Neural cell (in vitro differentiated cells): ENCODE measurements at regions not wholly inside any gene's neighbourhood (a gene's known extent, or its start where the extent isn't known, plus 50 kb on each side); places are given as distances from the start of the nearest gene placed in this dataset.

ENCODE experiments used
- H2AFZ ChIP-seq: fragments of 200-600, 300-800 bp; sonication (generic), shearing (Covaris generic); 2 replicates; pipeline ENCODE4 v1.6.0; 2014; ENCODE audit warnings: low read depth, mild to moderate bottlenecking, antibody characterized with exemption, low read length, moderate library complexity
- H3F3A ChIP-seq: fragments of 200-600 bp; shearing (Covaris generic); 2 replicates; pipeline ENCODE4 v1.6.1; 2016; ENCODE audit warnings: mild to moderate bottlenecking, moderate library complexity, mixed read lengths, antibody characterized with exemption, low read length; ENCODE audit not compliant: insufficient read depth, poor library complexity, severe bottlenecking
- H3K27ac ChIP-seq: fragments of 200-600, 300-800 bp; sonication (generic), shearing (Covaris generic); 2 replicates; pipeline ENCODE4 v1.5.1; 2014; ENCODE audit warnings: mild to moderate bottlenecking, low read length, moderate library complexity
- H3K27me3 ChIP-seq: fragments of 300-800, 200-600 bp; sonication (generic), shearing (Covaris generic); 2 replicates; pipeline ENCODE4 v1.6.0; 2014; ENCODE audit warnings: mild to moderate bottlenecking, low read depth, low read length, moderate library complexity; ENCODE audit not compliant: insufficient read depth
- H3K36me3 ChIP-seq: fragments of 300-800, 200-600 bp; sonication (generic), shearing (Covaris generic); 2 replicates; pipeline ENCODE4 v1.5.1; 2014; ENCODE audit warnings: mild to moderate bottlenecking, antibody characterized with exemption, low read length, moderate library complexity; ENCODE audit not compliant: insufficient read depth
- H3K4me2 ChIP-seq: fragments of 300-800, 200-600 bp; sonication (generic), shearing (Covaris generic); 2 replicates; pipeline ENCODE4 v1.6.0; 2014; ENCODE audit warnings: mild to moderate bottlenecking, low read length
- H3K4me3 ChIP-seq: fragments of 300-800, 200-600 bp; sonication (generic), shearing (Covaris generic); 2 replicates; pipeline ENCODE4 v1.5.1; 2014; ENCODE audit warnings: mild to moderate bottlenecking, low read length, moderate library complexity
- H3K79me2 ChIP-seq: fragments of 200-600 bp; shearing (Covaris generic); replicated peaks from 2 replicates; pipeline ENCODE4 v1.6.0; 2014; ENCODE audit warnings: mild to moderate bottlenecking, low read length, moderate library complexity; ENCODE audit not compliant: insufficient read depth
- H3K9ac ChIP-seq: fragments of 300-800, 200-600 bp; sonication (generic), shearing (Covaris generic); 2 replicates; pipeline ENCODE4 v1.6.1; 2016; ENCODE audit warnings: mild to moderate bottlenecking, low read length, mixed read lengths
- H3K9me2 ChIP-seq: fragments of 200-600 bp; shearing (Covaris generic); 2 replicates; pipeline ENCODE4 v1.6.1; 2016; ENCODE audit warnings: mild to moderate bottlenecking, low read length, mixed read lengths; ENCODE audit not compliant: insufficient read depth
- H3K9me3 ChIP-seq: fragments of 200-600, 300-800 bp; sonication (generic), shearing (Covaris generic); 2 replicates; pipeline ENCODE4 v1.6.1; 2016; ENCODE audit warnings: mild to moderate bottlenecking, mixed run types, low read length, moderate library complexity, mixed read lengths
- H4K20me1 ChIP-seq: fragments of 200-600 bp; shearing (Covaris generic); 2 replicates; pipeline ENCODE4 v1.6.1; 2016; ENCODE audit warnings: mild to moderate bottlenecking, mixed run types; ENCODE audit not compliant: insufficient read depth
- CTCF ChIP-seq: fragments of 450-650 bp; IDR thresholded peaks from 2 replicates; pipeline ENCODE4 v1.5.1; 2014; ENCODE audit warnings: antibody characterized with exemption, mild to moderate bottlenecking, moderate library complexity; ENCODE audit not compliant: poor library complexity, severe bottlenecking
- EP300 ChIP-seq: fragments of 450-650 bp; conservative IDR thresholded peaks from 2 replicates; pipeline ENCODE4 v1.6.1; 2014; ENCODE audit warnings: antibody characterized with exemption, mild to moderate bottlenecking, moderate library complexity; ENCODE audit not compliant: poor library complexity, severe bottlenecking
- EZH2 ChIP-seq: fragments of 200-600, 300-800 bp; shearing (Covaris generic), sonication (generic); IDR thresholded peaks from 2 replicates; pipeline ENCODE4 v1.6.1; 2014; ENCODE audit warnings: antibody characterized with exemption, low read length, borderline replicate concordance, mild to moderate bottlenecking; ENCODE audit not compliant: insufficient read depth, poor library complexity, severe bottlenecking
- MXI1 ChIP-seq: fragments of 450-650 bp; conservative IDR thresholded peaks from 2 replicates; pipeline ENCODE4 v1.6.1; 2014; ENCODE audit warnings: antibody characterized with exemption, mild to moderate bottlenecking; ENCODE audit not compliant: poor library complexity, severe bottlenecking
- POLR2AphosphoS5 ChIP-seq: IDR thresholded peaks from 2 replicates; pipeline ENCODE4 v1.6.1; 2012
- RAD21 ChIP-seq: fragments of 450-650 bp; conservative IDR thresholded peaks from 2 replicates; pipeline ENCODE4 v1.6.1; 2014; ENCODE audit warnings: antibody characterized with exemption, mild to moderate bottlenecking, moderate library complexity
- REST ChIP-seq: IDR thresholded peaks from 2 replicates; pipeline ENCODE4 v1.6.1; 2012; ENCODE audit warnings: borderline replicate concordance
- SMC3 ChIP-seq: fragments of 450-650 bp; conservative IDR thresholded peaks from 2 replicates; pipeline ENCODE4 v1.6.1; 2014; ENCODE audit warnings: antibody characterized with exemption, mild to moderate bottlenecking, moderate library complexity; ENCODE audit not compliant: poor library complexity
- TAF1 ChIP-seq: IDR thresholded peaks from 2 replicates; pipeline ENCODE4 v1.6.1; 2012; ENCODE audit warnings: low read depth

DNA sequence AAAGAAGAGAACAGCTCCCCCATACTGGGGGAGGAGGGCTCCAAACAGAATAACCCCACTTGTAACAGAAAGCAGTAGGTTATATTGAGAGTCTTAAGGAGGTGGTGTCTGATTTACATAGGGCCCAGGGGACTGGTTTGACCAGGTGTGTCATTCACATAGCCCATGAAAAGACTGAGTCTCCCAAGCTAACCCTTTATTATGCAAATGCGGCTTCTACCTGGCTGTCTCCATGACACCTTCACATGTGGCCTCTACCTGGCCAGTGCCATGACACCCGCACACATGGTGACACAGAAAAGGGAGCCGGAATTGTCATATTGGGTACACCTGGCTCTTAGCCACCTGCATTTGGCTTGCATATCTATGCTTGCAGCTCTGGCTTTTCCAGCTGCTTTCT lies 1057.2 kb upstream of the PIK3C3 start:
- Histone ChIP-seq H3K9me3 (no peaks in the 10 kb centered on the region), H4K20me1 (no peaks in the 10 kb centered on the region), H3K9me2 (no peaks in the 10 kb centered on the region), H3K4me2 (no peak overlapping the region), H3K9ac (no peak overlapping the region), H3F3A (no peaks in the 10 kb centered on the region), H3K27ac (no peak overlapping the region), H2AFZ (no peak overlapping the region), H3K79me2 (no peaks in the 10 kb centered on the region), H3K27me3 (no peaks in the 10 kb centered on the region), H3K4me3 (no peak overlapping the region), H3K36me3 (no peaks in the 10 kb centered on the region)
- TF ChIP-seq SMC3, result no peak

DNA sequence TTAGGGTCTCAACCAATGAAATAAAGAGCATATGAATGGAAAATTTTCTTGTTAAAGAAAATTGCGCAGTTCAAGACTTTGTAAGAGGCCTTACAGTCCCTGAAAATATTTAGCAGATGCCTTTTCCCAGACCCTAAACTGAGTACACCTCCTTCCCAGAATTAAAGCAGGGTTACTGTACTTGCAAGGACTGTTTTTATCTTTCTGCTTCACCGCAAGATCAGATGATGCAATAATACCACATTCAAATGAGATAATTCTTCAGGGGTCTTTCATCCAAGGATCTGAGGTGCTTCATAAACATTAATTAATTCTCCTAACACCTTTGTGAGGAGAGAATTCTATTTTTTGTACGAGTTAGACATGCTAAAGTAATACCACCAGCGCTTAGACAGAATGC lies 1071.8 kb upstream of the PIK3C3 start:
- H3K9ac ChIP-seq, result no peak overlapping the region
- no peaks in the 10 kb centered on the region for H3K27me3 ChIP-seq
- no peak for TF ChIP-seq SMC3
- TF ChIP-seq REST, result no peak
- no peak for TF ChIP-seq EZH2
- TF ChIP-seq EP300, result no peak
- no peak for TF ChIP-seq POLR2AphosphoS5
- no peak for TF ChIP-seq TAF1
- TF ChIP-seq CTCF, result no peak
- no peak for TF ChIP-seq RAD21
- no peak for TF ChIP-seq MXI1
- no peaks in the 10 kb centered on the region for H3K9me3 ChIP-seq
- no peaks in the 10 kb centered on the region for H3K79me2 ChIP-seq
- H3K9me2 ChIP-seq, result no peaks in the 10 kb centered on the region
- H3K27ac ChIP-seq, result no peak overlapping the region
- H3F3A ChIP-seq, result no peaks in the 10 kb centered on the region
- H3K4me3 ChIP-seq, result no peak overlapping the region
- no peaks in the 10 kb centered on the region for H3K36me3 ChIP-seq
- H3K4me2 ChIP-seq, result no peak overlapping the region
- H2AFZ ChIP-seq, result no peak overlapping the region
- no peaks in the 10 kb centered on the region for H4K20me1 ChIP-seq

DNA sequence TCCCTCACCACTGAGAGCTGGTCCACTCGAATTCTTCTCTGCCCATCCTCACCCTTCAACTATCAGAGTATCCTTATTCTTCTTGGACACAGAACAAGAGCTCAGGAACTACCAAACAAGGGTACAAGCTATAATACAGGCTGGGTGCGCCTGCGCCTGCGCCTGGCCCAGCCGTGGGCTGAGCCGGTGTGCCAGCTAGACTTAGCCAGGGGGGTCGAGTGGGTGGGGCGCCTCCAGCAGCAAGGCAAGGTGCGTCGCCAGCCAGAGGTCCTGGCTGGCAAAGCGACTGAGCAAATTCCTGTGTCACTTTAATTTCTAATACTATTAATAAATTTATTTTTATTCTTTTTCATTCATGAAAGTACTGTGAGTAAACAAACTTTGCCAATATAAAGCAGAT lies 1072.6 kb upstream of the PIK3C3 start:
- no peaks in the 10 kb centered on the region for H3K79me2 ChIP-seq
- H3K4me3 ChIP-seq, result no peak overlapping the region
- H2AFZ ChIP-seq, result no peak overlapping the region

More for the DNA sequence above, 1072.6 kb upstream of the PIK3C3 start:
- Histone ChIP-seq H3F3A (no peaks in the 10 kb centered on the region), H3K9ac (no peak overlapping the region), H3K36me3 (no peaks in the 10 kb centered on the region), H3K9me2 (no peaks in the 10 kb centered on the region), H3K27ac (no peak overlapping the region), H3K9me3 (no peaks in the 10 kb centered on the region), H3K27me3 (no peaks in the 10 kb centered on the region), H3K4me2 (no peak overlapping the region), H4K20me1 (no peaks in the 10 kb centered on the region)
- TF ChIP-seq POLR2AphosphoS5 (no peak), REST (no peak), RAD21 (no peak), MXI1 (no peak), CTCF (no peak), EZH2 (no peak), SMC3 (no peak), EP300 (no peak), TAF1 (no peak)
